GM23338 (cell line): ENCODE measurements at regions not wholly inside any gene's neighbourhood (a gene's known extent, or its start where the extent isn't known, plus 50 kb on each side); places are given as distances from the start of the nearest gene placed in this dataset.
"Not testable (repeated sequence)": the region's sequence is repeated elsewhere in the genome, so short reads cannot be mapped to it uniquely, and the experiment has no call there.

Experiments
- ATAC-seq: fragments of 200-7000 bp; cut with Tn5 transposase; 3 replicates; pipeline ENCODE4 v1.9.1; 2020
- DNase-seq: peaks from one replicate; pipeline ENCODE4 v3.0.0-alpha.2; 2015; ENCODE audit warnings: low spot score
- H2AFZ ChIP-seq: fragments of 200-600 bp; sonication (generic); 2 replicates; pipeline ENCODE4 v1.8.0; 2016; ENCODE audit warnings: antibody characterized with exemption, mild to moderate bottlenecking, moderate library complexity
- H3F3A ChIP-seq: fragments of 200-600 bp; sonication (generic); replicated peaks from 2 replicates; pipeline ENCODE4 v1.8.0; 2017; ENCODE audit warnings: antibody characterized with exemption, mixed run types, low read depth
- H3K27ac ChIP-seq: fragments of 200-600 bp; sonication (generic); 2 replicates; pipeline ENCODE4 v1.6.1; 2016; ENCODE audit warnings: low read depth
- H3K27me3 ChIP-seq: fragments of 200-600 bp; sonication (generic); 2 replicates; pipeline ENCODE4 v1.8.0; 2016; ENCODE audit warnings: mild to moderate bottlenecking, mixed run types, moderate library complexity; ENCODE audit not compliant: insufficient read depth
- H3K36me3 ChIP-seq: fragments of 200-600 bp; sonication (generic); 2 replicates; pipeline ENCODE4 v1.8.0; 2016; ENCODE audit warnings: mild to moderate bottlenecking; ENCODE audit not compliant: insufficient read depth
- H3K4me1 ChIP-seq: fragments of 200-600 bp; sonication (generic); 2 replicates; pipeline ENCODE4 v1.8.0; 2016; ENCODE audit warnings: mild to moderate bottlenecking, moderate library complexity; ENCODE audit not compliant: insufficient read depth
- H3K4me2 ChIP-seq: fragments of 200-600 bp; sonication (generic); 2 replicates; pipeline ENCODE4 v1.7.1; 2017; ENCODE audit warnings: mixed run types
- H3K4me3 ChIP-seq: fragments of 200-600 bp; sonication (generic); 2 replicates; pipeline ENCODE4 v1.6.1; 2016; ENCODE audit warnings: mixed run types
- H3K79me2 ChIP-seq: fragments of 200-600 bp; sonication (generic); replicated peaks from 2 replicates; pipeline ENCODE4 v1.8.0; 2017; ENCODE audit warnings: mild to moderate bottlenecking; ENCODE audit not compliant: insufficient read depth
- H3K9me2 ChIP-seq: fragments of 200-600 bp; sonication (generic); 2 replicates; pipeline ENCODE4 v1.8.0; 2017; ENCODE audit not compliant: insufficient read depth
- H4K20me1 ChIP-seq: fragments of 200-600 bp; sonication (generic); replicated peaks from 2 replicates; pipeline ENCODE4 v1.8.0; 2017; ENCODE audit warnings: mild to moderate bottlenecking; ENCODE audit not compliant: insufficient read depth
- H3K27ac Mint-ChIP-seq: 2 replicates; pipeline ENCODE4 v1.8.0; 2020; ENCODE audit warnings: inconsistent platforms, mild to moderate bottlenecking, moderate library complexity, mixed read lengths
- H3K27me3 Mint-ChIP-seq: 3 replicates; pipeline ENCODE4 v1.8.0; 2022; ENCODE audit warnings: low read depth, mild to moderate bottlenecking, moderate library complexity, mixed read lengths, inconsistent platforms; ENCODE audit not compliant: insufficient read depth, poor library complexity
- H3K36me3 Mint-ChIP-seq: 3 replicates; pipeline ENCODE4 v1.8.0; 2021; ENCODE audit warnings: low read depth, mild to moderate bottlenecking, inconsistent platforms, moderate library complexity, mixed read lengths
- H3K4me1 Mint-ChIP-seq: 3 replicates; pipeline ENCODE4 v1.8.0; 2020; ENCODE audit warnings: mild to moderate bottlenecking, inconsistent platforms, mixed read lengths
- H3K4me3 Mint-ChIP-seq: 3 replicates; pipeline ENCODE4 v1.8.0; 2021; ENCODE audit warnings: moderate library complexity, mild to moderate bottlenecking, inconsistent platforms, mixed read lengths
- H3K9me3 Mint-ChIP-seq: 3 replicates; pipeline ENCODE4 v1.8.0; 2020; ENCODE audit warnings: moderate library complexity, mild to moderate bottlenecking, inconsistent platforms, mixed read lengths
- CREB1 ChIP-seq: fragments of 250-450 bp; sonication (Bioruptor Pico); IDR thresholded peaks from 2 replicates; pipeline ENCODE4 v1.5.0; 2020; ENCODE audit warnings: low read depth, mild to moderate bottlenecking, moderate library complexity
- EZH2 ChIP-seq: fragments of 200-600 bp; sonication (generic); IDR thresholded peaks from one replicate; pipeline ENCODE4 v1.8.0; 2017; ENCODE audit warnings: antibody characterized with exemption, mild to moderate bottlenecking, low read depth; ENCODE audit not compliant: unreplicated experiment
- EZH2phosphoT487 ChIP-seq: fragments of 200-600 bp; sonication (generic); IDR thresholded peaks from one replicate; pipeline ENCODE4 v1.8.1; 2018; ENCODE audit warnings: antibody characterized with exemption; ENCODE audit not compliant: unreplicated experiment
- JUNB ChIP-seq: IDR thresholded peaks from one replicate; pipeline ENCODE4 v1.6.1; 2016; ENCODE audit warnings: antibody characterized with exemption; ENCODE audit not compliant: unreplicated experiment
- NANOG ChIP-seq: IDR thresholded peaks from 2 replicates; pipeline ENCODE4 v1.6.1; 2016; ENCODE audit warnings: antibody characterized with exemption, borderline replicate concordance
- STAT1 ChIP-seq: IDR thresholded peaks from one replicate; pipeline ENCODE4 v1.6.1; 2016; ENCODE audit warnings: antibody characterized with exemption; ENCODE audit not compliant: unreplicated experiment
- ZNF114 ChIP-seq: fragments of 250-450 bp; sonication (Bioruptor Pico); IDR thresholded peaks from 2 replicates; pipeline ENCODE4 v1.5.0; 2020; ENCODE audit warnings: mild to moderate bottlenecking, moderate library complexity
- ZNF331 ChIP-seq: fragments of 250-450 bp; sonication (Bioruptor Pico); IDR thresholded peaks from 2 replicates; pipeline ENCODE4 v1.5.0; 2020; ENCODE audit warnings: low read depth, mild to moderate bottlenecking, moderate library complexity
- TF ChIP-seq, protein P1 (sequence below), 2 experiments: fragments of 200-600 bp in 1 of 2; sonication (generic) in 1 of 2; conservative IDR thresholded peaks; 2 replicates each; pipeline versions ENCODE4 v1.5.1 to v1.6.1; 2016 to 2017; ENCODE audit warnings: antibody characterized with exemption in 2 of 2, low read depth in 2 of 2, mild to moderate bottlenecking in 2 of 2, moderate library complexity in 1 of 2
- TF ChIP-seq, protein P2 (sequence below): IDR thresholded peaks from 2 replicates; pipeline ENCODE4 v1.6.1; 2016; ENCODE audit warnings: antibody characterized with exemption

- Histone ChIP-seq H3K36me3 (no peaks in the 10 kb centered on the region), H3K4me3 (no peak overlapping the region), H3K27me3 (no peaks in the 10 kb centered on the region), H3K9me2 (peaks cover 3% of the 10 kb centered on the region; the same call in 1 of the 2 replicates), H3F3A (no peaks in the 10 kb centered on the region), H3K27ac (no peak overlapping the region), H4K20me1 (no peaks in the 10 kb centered on the region), H3K79me2 (no peaks in the 10 kb centered on the region), H3K4me1 (no peaks in the 10 kb centered on the region), H3K4me2 (no peak overlapping the region), H2AFZ (no peak overlapping the region)
- ATAC-seq = no peak
- Mint-ChIP-seq H3K27ac (no peak overlapping the region), H3K27me3 (no peaks in the 10 kb centered on the region), H3K4me3 (no peak overlapping the region), H3K36me3 (peaks cover 3% of the 10 kb centered on the region), H3K9me3 (peaks cover 3% of the 10 kb centered on the region; the same call in 2 of the 3 replicates), H3K4me1 (no peaks in the 10 kb centered on the region; the same call in 2 of the 3 replicates)
- DNase-seq = no peak
- no peak for TF ChIP-seq EZH2phosphoT487
- TF ChIP-seq, protein P1, sequence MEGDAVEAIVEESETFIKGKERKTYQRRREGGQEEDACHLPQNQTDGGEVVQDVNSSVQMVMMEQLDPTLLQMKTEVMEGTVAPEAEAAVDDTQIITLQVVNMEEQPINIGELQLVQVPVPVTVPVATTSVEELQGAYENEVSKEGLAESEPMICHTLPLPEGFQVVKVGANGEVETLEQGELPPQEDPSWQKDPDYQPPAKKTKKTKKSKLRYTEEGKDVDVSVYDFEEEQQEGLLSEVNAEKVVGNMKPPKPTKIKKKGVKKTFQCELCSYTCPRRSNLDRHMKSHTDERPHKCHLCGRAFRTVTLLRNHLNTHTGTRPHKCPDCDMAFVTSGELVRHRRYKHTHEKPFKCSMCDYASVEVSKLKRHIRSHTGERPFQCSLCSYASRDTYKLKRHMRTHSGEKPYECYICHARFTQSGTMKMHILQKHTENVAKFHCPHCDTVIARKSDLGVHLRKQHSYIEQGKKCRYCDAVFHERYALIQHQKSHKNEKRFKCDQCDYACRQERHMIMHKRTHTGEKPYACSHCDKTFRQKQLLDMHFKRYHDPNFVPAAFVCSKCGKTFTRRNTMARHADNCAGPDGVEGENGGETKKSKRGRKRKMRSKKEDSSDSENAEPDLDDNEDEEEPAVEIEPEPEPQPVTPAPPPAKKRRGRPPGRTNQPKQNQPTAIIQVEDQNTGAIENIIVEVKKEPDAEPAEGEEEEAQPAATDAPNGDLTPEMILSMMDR (conservative IDR thresholded peaks at IDR 0.05; ENCODE audit: low read depth in 2 of 2) = peak; percentile 18 to 38; a peak in 2 of 4 replicates
These were observed 95.7 kb downstream of the CDC42EP3 start for GRCh38 chr2:37575780-37576179.

- not testable (repeated sequence) for H3K36me3 Mint-ChIP-seq, H2AFZ ChIP-seq, H3K79me2 ChIP-seq, H3K9me2 ChIP-seq, H3F3A ChIP-seq, H4K20me1 ChIP-seq, H3K27ac ChIP-seq, H3K27me3 Mint-ChIP-seq, H3K27me3 ChIP-seq, H3K36me3 ChIP-seq, H3K27ac Mint-ChIP-seq, H3K4me2 ChIP-seq, H3K4me3 Mint-ChIP-seq, DNase-seq, H3K9me3 Mint-ChIP-seq, H3K4me1 Mint-ChIP-seq, H3K4me1 ChIP-seq, ATAC-seq, H3K4me3 ChIP-seq
These were observed 95.2 kb downstream of the CDC42EP3 start for GRCh38 chr2:37576194-37576593.

DNA sequence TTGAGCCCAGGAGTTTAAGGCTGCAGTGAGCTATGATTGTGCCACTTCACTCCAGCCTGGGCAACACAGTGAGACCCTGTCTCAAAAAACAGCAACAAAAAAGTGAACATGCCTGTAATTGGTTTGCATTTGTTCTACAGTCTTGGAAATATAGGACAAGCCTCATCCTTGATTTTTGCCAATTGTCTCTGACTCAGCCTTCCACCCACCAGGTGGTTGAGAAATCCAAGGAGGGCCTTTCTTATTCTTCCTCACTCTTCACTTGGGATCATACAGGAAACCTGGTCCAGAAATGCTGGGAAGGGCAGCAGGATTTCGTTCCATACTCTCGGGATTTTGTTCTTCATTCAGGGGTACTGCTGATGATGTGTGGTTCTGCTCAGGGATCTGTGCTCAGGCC lies 94.6 kb downstream of the CDC42EP3 start:
- Histone ChIP-seq H3F3A (no peaks in the 10 kb centered on the region), H3K4me3 (no peak overlapping the region), H3K27me3 (no peaks in the 10 kb centered on the region), H3K9me2 (peaks cover 3% of the 10 kb centered on the region; the same call in 1 of the 2 replicates), H3K79me2 (no peaks in the 10 kb centered on the region), H3K4me1 (no peaks in the 10 kb centered on the region), H3K36me3 (no peaks in the 10 kb centered on the region), H2AFZ (no peak overlapping the region), H3K27ac (no peak overlapping the region), H4K20me1 (no peaks in the 10 kb centered on the region), H3K4me2 (no peak overlapping the region)
- peaks cover 3% of the 10 kb centered on the region; the same call in 2 of the 3 replicates for H3K9me3 Mint-ChIP-seq
- no peak overlapping the region for H3K4me3 Mint-ChIP-seq
- no peaks in the 10 kb centered on the region; the same call in 2 of the 3 replicates for H3K4me1 Mint-ChIP-seq
- no peak for ATAC-seq
- peaks cover 3% of the 10 kb centered on the region for H3K36me3 Mint-ChIP-seq
- DNase-seq = no peak
- H3K27me3 Mint-ChIP-seq = no peaks in the 10 kb centered on the region
- H3K27ac Mint-ChIP-seq = no peak overlapping the region
- TF ChIP-seq EZH2phosphoT487 (no peak), CREB1 (no peak), JUNB (no peak), ZNF331 (CRISPR knock-in tag) (no peak), NANOG (no peak), STAT1 (no peak), EZH2 (no peak), ZNF114 (CRISPR knock-in tag) (no peak)
- TF ChIP-seq, protein P2, sequence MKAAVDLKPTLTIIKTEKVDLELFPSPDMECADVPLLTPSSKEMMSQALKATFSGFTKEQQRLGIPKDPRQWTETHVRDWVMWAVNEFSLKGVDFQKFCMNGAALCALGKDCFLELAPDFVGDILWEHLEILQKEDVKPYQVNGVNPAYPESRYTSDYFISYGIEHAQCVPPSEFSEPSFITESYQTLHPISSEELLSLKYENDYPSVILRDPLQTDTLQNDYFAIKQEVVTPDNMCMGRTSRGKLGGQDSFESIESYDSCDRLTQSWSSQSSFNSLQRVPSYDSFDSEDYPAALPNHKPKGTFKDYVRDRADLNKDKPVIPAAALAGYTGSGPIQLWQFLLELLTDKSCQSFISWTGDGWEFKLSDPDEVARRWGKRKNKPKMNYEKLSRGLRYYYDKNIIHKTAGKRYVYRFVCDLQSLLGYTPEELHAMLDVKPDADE = no peak
- TF ChIP-seq, protein P1 (conservative IDR thresholded peaks at IDR 0.05; ENCODE audit: low read depth in 2 of 2) = no peak
